ENCODE measurements at regions not wholly inside any gene's neighbourhood (a gene's known extent, or its start where the extent isn't known, plus 50 kb on each side); places are given as distances from the start of the nearest gene placed in this dataset.

GRCh38 chr18:29840089-29840488, 1202.5 kb downstream of the DSC3 start:
- TF ChIP-seq CTCF (conservative IDR thresholded peaks at IDR 0.05 in 1 of 2, IDR thresholded peaks at IDR 0.05 in 1 of 2; ENCODE audit: low read depth in 1 of 2, low read length in 2 of 2) (no peak), EZH2 (IDR thresholded peaks at IDR 0.05; ENCODE audit: low read length, missing control alignments) (no peak)

All from fibroblast of lung (primary cell).